ENCODE measurements at regions not wholly inside any gene's neighbourhood (a gene's known extent, or its start where the extent isn't known, plus 50 kb on each side); places are given as distances from the start of the nearest gene placed in this dataset.

GRCh38 chr2:151028691-151029176 lies 232.9 kb downstream of the RBM43 start:
- ChIA-PET POLR2A (ENCODE audit: unreplicated experiment) (no interaction called here), CTCF (interaction anchor here (0.6 kb wide), 1 partner anchor 1663 kb away, joined by 3 read pairs; no protein-coding TSS in a partner anchor)
- H3K27me3 ChIP-seq (ENCODE audit: insufficient read depth, low read depth), result no peaks in the 10 kb centered on the region
- no peaks in the 10 kb centered on the region for H3K4me1 ChIP-seq (replicated peaks; ENCODE audit: insufficient read depth)
- no peaks in the 10 kb centered on the region for H3K9me3 ChIP-seq (ENCODE audit: insufficient read depth, low read depth)
- DNase-seq, result no peak
- no peak overlapping the region for H2AFZ ChIP-seq
- no peak overlapping the region for H3K4me2 ChIP-seq
- no peaks in the 10 kb centered on the region for H3K79me2 ChIP-seq (ENCODE audit: low read depth)
- H3K36me3 ChIP-seq (ENCODE audit: low read depth), result no peaks in the 10 kb centered on the region
- H4K20me1 ChIP-seq (ENCODE audit: insufficient read depth), result no peaks in the 10 kb centered on the region
- H3F3A ChIP-seq (ENCODE audit: insufficient read depth, low read depth), result no peaks in the 10 kb centered on the region
- TF ChIP-seq, protein P1, sequence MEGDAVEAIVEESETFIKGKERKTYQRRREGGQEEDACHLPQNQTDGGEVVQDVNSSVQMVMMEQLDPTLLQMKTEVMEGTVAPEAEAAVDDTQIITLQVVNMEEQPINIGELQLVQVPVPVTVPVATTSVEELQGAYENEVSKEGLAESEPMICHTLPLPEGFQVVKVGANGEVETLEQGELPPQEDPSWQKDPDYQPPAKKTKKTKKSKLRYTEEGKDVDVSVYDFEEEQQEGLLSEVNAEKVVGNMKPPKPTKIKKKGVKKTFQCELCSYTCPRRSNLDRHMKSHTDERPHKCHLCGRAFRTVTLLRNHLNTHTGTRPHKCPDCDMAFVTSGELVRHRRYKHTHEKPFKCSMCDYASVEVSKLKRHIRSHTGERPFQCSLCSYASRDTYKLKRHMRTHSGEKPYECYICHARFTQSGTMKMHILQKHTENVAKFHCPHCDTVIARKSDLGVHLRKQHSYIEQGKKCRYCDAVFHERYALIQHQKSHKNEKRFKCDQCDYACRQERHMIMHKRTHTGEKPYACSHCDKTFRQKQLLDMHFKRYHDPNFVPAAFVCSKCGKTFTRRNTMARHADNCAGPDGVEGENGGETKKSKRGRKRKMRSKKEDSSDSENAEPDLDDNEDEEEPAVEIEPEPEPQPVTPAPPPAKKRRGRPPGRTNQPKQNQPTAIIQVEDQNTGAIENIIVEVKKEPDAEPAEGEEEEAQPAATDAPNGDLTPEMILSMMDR (conservative IDR thresholded peaks at IDR 0.05), result no peak
- no peak for TF ChIP-seq EZH2 (IDR thresholded peaks at IDR 0.05; ENCODE audit: low read depth)
- intact Hi-C loops (cut with micrococcal nuclease; ENCODE audit: unreplicated experiment), result no loop called here
- no peak overlapping the region for H3K27ac ChIP-seq
- no TSS peak for BruUV-seq (replicated peaks)
- H3K4me3 ChIP-seq, result no peak overlapping the region
- H3K9me2 ChIP-seq (ENCODE audit: insufficient read depth), result no peaks in the 10 kb centered on the region

DNA sequence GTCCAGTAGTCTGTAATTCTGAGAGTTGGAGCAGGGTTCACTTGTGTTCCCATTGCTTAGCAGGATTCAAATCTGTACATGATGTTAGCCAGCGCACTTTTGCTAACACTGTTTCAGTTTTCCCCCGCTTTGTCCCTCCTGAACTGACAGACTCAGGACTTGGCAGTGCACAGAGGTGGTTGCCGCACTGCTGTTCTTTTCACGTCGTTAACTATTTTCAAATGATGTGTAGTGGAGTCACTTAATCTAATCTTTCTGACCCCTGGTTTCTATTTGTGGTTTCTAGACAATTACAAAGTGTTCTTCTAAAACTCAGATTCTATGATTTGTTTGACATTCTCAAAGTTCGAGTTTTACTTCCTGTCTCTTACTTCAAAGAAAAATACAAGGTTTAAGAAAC lies 234.5 kb downstream of the RBM43 start:
- H3K4me2 ChIP-seq, result no peak overlapping the region
- H4K20me1 ChIP-seq (ENCODE audit: insufficient read depth), result no peaks in the 10 kb centered on the region
- no peak for TF ChIP-seq EZH2 (IDR thresholded peaks at IDR 0.05; ENCODE audit: low read depth)
- TF ChIP-seq, protein P1 (conservative IDR thresholded peaks at IDR 0.05), result no peak
- H3K27me3 ChIP-seq (ENCODE audit: insufficient read depth, low read depth), result no peaks in the 10 kb centered on the region
- DNase-seq, result no peak
- H3K9me3 ChIP-seq (ENCODE audit: insufficient read depth, low read depth), result no peaks in the 10 kb centered on the region
- BruUV-seq (replicated peaks), result no TSS peak
- no peaks in the 10 kb centered on the region for H3K4me1 ChIP-seq (replicated peaks; ENCODE audit: insufficient read depth)
- ChIA-PET POLR2A (ENCODE audit: unreplicated experiment) (no interaction called here), CTCF (no interaction called here)
- intact Hi-C loops (cut with micrococcal nuclease; ENCODE audit: unreplicated experiment), result no loop called here
- no peaks in the 10 kb centered on the region for H3K36me3 ChIP-seq (ENCODE audit: low read depth)
- H2AFZ ChIP-seq, result no peak overlapping the region
- H3F3A ChIP-seq (ENCODE audit: insufficient read depth, low read depth), result no peaks in the 10 kb centered on the region
- H3K9me2 ChIP-seq (ENCODE audit: insufficient read depth), result no peaks in the 10 kb centered on the region
- H3K4me3 ChIP-seq, result no peak overlapping the region
- H3K79me2 ChIP-seq (ENCODE audit: low read depth), result no peaks in the 10 kb centered on the region
- no peak overlapping the region for H3K27ac ChIP-seq

DNA sequence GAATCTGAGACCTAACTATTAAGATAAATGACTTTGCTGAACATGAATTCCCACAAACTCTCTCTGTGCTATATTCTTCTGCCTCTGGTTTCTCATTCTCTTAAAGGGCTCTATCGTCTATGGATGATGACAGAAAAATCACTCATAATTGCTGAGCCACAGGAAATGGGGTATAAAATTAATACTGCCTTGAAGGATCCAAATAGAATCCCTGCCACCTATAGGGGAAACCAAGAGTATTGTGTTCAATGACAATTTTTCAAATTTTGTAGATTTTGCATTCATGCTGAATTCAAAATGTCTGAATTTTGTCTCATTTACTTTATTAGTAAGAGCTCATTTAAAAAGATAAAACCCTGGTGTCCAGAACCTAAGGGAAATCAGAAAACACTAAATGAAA lies 235.8 kb downstream of the RBM43 start:
- intact Hi-C loops (cut with micrococcal nuclease; ENCODE audit: unreplicated experiment), result no loop called here
- H3K36me3 ChIP-seq (ENCODE audit: low read depth), result no peaks in the 10 kb centered on the region
- no peaks in the 10 kb centered on the region for H3K27me3 ChIP-seq (ENCODE audit: insufficient read depth, low read depth)
- no peaks in the 10 kb centered on the region for H3K9me2 ChIP-seq (ENCODE audit: insufficient read depth)
- no peak overlapping the region for H2AFZ ChIP-seq
- CTCF ChIA-PET, result no interaction called here
- H3K79me2 ChIP-seq (ENCODE audit: low read depth), result no peaks in the 10 kb centered on the region
- no peaks in the 10 kb centered on the region for H3F3A ChIP-seq (ENCODE audit: insufficient read depth, low read depth)
- no TSS peak for BruUV-seq (replicated peaks)
- no peak overlapping the region for H3K27ac ChIP-seq
- no peaks in the 10 kb centered on the region for H4K20me1 ChIP-seq (ENCODE audit: insufficient read depth)
- no peak overlapping the region for H3K4me2 ChIP-seq
- DNase-seq, result no peak
- no peak overlapping the region for H3K4me3 ChIP-seq
- H3K9me3 ChIP-seq (ENCODE audit: insufficient read depth, low read depth), result no peaks in the 10 kb centered on the region
- POLR2A ChIA-PET (ENCODE audit: unreplicated experiment), result no interaction called here
- TF ChIP-seq EZH2 (IDR thresholded peaks at IDR 0.05; ENCODE audit: low read depth), result no peak
- TF ChIP-seq, protein P1 (conservative IDR thresholded peaks at IDR 0.05), result no peak
- H3K4me1 ChIP-seq (replicated peaks; ENCODE audit: insufficient read depth), result no peaks in the 10 kb centered on the region

Measured in PC-9 (cell line).